ENCODE measurements at regions not wholly inside any gene's neighbourhood (a gene's known extent, or its start where the extent isn't known, plus 50 kb on each side); places are given as distances from the start of the nearest gene placed in this dataset.

GRCh38 chr10:111524134-111524533, 447.3 kb downstream of the ADRA2A start:
- TF ChIP-seq EZH2 (IDR thresholded peaks at IDR 0.05; ENCODE audit: borderline replicate concordance, low read depth, low read length, severe bottlenecking) (no peak), MYC (IDR thresholded peaks at IDR 0.05; ENCODE audit: low read depth, low read length) (no peak), POLR2AphosphoS5 (IDR thresholded peaks at IDR 0.05; ENCODE audit: insufficient read depth, low read depth, low read length) (no peak), JUN (IDR thresholded peaks at IDR 0.05; ENCODE audit: borderline replicate concordance, insufficient read depth, insufficient read length, low read depth) (no peak), GATA2 (IDR thresholded peaks at IDR 0.05; ENCODE audit: insufficient read depth, insufficient read length, low read depth, low read length) (no peak), FOS (IDR thresholded peaks at IDR 0.05; ENCODE audit: borderline replicate concordance, insufficient read depth, low read length) (no peak), POLR2A (IDR thresholded peaks at IDR 0.05; ENCODE audit: low read depth, low read length) (no peak)
- TF ChIP-seq, protein P1, sequence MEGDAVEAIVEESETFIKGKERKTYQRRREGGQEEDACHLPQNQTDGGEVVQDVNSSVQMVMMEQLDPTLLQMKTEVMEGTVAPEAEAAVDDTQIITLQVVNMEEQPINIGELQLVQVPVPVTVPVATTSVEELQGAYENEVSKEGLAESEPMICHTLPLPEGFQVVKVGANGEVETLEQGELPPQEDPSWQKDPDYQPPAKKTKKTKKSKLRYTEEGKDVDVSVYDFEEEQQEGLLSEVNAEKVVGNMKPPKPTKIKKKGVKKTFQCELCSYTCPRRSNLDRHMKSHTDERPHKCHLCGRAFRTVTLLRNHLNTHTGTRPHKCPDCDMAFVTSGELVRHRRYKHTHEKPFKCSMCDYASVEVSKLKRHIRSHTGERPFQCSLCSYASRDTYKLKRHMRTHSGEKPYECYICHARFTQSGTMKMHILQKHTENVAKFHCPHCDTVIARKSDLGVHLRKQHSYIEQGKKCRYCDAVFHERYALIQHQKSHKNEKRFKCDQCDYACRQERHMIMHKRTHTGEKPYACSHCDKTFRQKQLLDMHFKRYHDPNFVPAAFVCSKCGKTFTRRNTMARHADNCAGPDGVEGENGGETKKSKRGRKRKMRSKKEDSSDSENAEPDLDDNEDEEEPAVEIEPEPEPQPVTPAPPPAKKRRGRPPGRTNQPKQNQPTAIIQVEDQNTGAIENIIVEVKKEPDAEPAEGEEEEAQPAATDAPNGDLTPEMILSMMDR (IDR thresholded peaks at IDR 0.05; ENCODE audit: extremely low read depth in 1 of 2, insufficient read depth in 1 of 2, low read depth in 1 of 2, low read length in 2 of 2), result no peak
- TF ChIP-seq, protein P2, sequence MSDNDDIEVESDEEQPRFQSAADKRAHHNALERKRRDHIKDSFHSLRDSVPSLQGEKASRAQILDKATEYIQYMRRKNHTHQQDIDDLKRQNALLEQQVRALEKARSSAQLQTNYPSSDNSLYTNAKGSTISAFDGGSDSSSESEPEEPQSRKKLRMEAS (IDR thresholded peaks at IDR 0.05; ENCODE audit: insufficient read depth, insufficient read length), result no peak
- Histone ChIP-seq H3K27me3 (ENCODE audit: control insufficient read depth in 2 of 2, insufficient read depth in 2 of 2, low read length in 2 of 2) (no peaks in the 10 kb centered on the region), H3K36me3 (ENCODE audit: control insufficient read depth in 2 of 2, extremely low read depth in 1 of 2, insufficient read depth in 2 of 2, low read length in 2 of 2) (no peaks in the 10 kb centered on the region), H3K4me3 (replicated peaks in 1 of 3; ENCODE audit: insufficient read depth in 1 of 3, low read depth in 1 of 3, low read length in 3 of 3) (no peak overlapping the region), H3K9me1 (replicated peaks; ENCODE audit: control insufficient read depth, extremely low read depth, insufficient read depth, low read length) (no peaks in the 10 kb centered on the region), H3K9me3 (replicated peaks; ENCODE audit: control insufficient read depth, insufficient read depth, low read length) (peaks cover 3% of the 10 kb centered on the region), H3K27ac (ENCODE audit: insufficient read depth, low read depth, low read length) (no peak overlapping the region), H3K4me2 (ENCODE audit: insufficient read depth, low read length) (no peak overlapping the region), H4K20me1 (replicated peaks; ENCODE audit: control insufficient read depth, extremely low read depth, insufficient read depth, low read length) (no peaks in the 10 kb centered on the region), H3K79me2 (ENCODE audit: control insufficient read depth, insufficient read depth, low read length) (no peaks in the 10 kb centered on the region), H3K4me1 (ENCODE audit: control insufficient read depth, extremely low read depth, insufficient read depth, low read length) (no peaks in the 10 kb centered on the region), H2AFZ (ENCODE audit: low read depth, low read length) (no peak overlapping the region), H3K9ac (replicated peaks; ENCODE audit: extremely low read depth, insufficient read depth, low read length) (no peak overlapping the region)
- dilution Hi-C loops (cut with MboI; ENCODE audit: extremely low pct_ligation_motif_present, low sequenced_read_pairs) (no loop called here), intact Hi-C loops (cut with micrococcal nuclease) (no loop called here)
- BruUV-seq (replicated peaks), result no TSS peak
- POLR2A ChIA-PET, result no interaction called here
- DNase-seq (ENCODE audit: low read depth, low spot score), result no peak
- FAIRE-seq, result no peak
- CTCF ChIA-PET, result no interaction called here

Measured in endothelial cell of umbilical vein (primary cell).